ENCODE measurements at regions not wholly inside any gene's neighbourhood (a gene's known extent, or its start where the extent isn't known, plus 50 kb on each side); places are given as distances from the start of the nearest gene placed in this dataset.

DNA sequence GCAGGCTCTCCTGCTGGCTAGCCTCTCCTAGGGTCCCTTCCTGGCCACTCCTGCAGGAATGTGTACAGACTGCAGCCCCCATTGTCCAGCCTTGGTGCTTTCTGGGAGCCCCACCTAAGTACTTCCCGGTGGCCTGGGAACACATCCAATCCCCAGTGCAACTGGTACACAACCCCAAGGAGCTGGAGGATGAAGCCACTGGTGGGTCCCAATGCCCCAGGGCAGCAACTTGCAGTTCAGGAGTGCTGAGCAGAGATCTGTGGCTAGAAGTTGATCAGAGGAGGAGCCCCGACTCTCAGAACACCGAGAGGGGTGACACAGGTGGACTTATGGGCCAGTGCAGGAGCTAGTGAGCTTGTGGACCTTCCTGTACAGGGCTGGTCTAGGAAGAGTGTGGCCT is 1093.7 kb upstream of the ACO1 start:
- Histone ChIP-seq H3K4ac (ENCODE audit: low read depth, low read length) (no peak overlapping the region), H3K27me3 (ENCODE audit: insufficient read depth, low read length) (no peaks in the 10 kb centered on the region), H3K9me3 (ENCODE audit: insufficient read depth, low read depth, low read length) (no peaks in the 10 kb centered on the region), H3K36me3 (ENCODE audit: control insufficient read depth in 1 of 2, insufficient read depth in 2 of 2, low read length in 2 of 2) (no peaks in the 10 kb centered on the region), H2BK5ac (ENCODE audit: low read depth, low read length, poor library complexity) (no peak overlapping the region), H2AFZ (ENCODE audit: insufficient read depth, low read length, poor library complexity) (no peak overlapping the region), H2BK12ac (ENCODE audit: low read length) (no peak overlapping the region), H2BK120ac (ENCODE audit: insufficient read depth, low read length, poor library complexity) (no peak overlapping the region), H3K18ac (ENCODE audit: low read length) (no peak overlapping the region), H3K4me3 (ENCODE audit: low read depth, low read length) (no peak overlapping the region), H3K23ac (ENCODE audit: low read length) (no peak overlapping the region), H3K9ac (ENCODE audit: low read length) (no peak overlapping the region), H4K91ac (ENCODE audit: low read depth, low read length) (no peak overlapping the region), H3K79me2 (ENCODE audit: control insufficient read depth, insufficient read depth, low read length, poor library complexity) (no peaks in the 10 kb centered on the region), H3K27ac (ENCODE audit: low read depth, low read length) (no peak overlapping the region), H4K8ac (ENCODE audit: low read depth, low read length) (no peak overlapping the region), H3K4me2 (ENCODE audit: low read length) (no peak overlapping the region), H3K14ac (ENCODE audit: low read length) (no peak overlapping the region), H3K4me1 (ENCODE audit: control insufficient read depth in 1 of 2, insufficient read depth in 2 of 2, low read length in 2 of 2) (no peaks in the 10 kb centered on the region), H4K12ac (ENCODE audit: low read depth, low read length) (no peak overlapping the region), H3K79me1 (ENCODE audit: low read length) (no peaks in the 10 kb centered on the region), H2AK5ac (ENCODE audit: low read length) (no peak overlapping the region)
- no peak for DNase-seq
- WGBS (ENCODE audit: extremely low coverage, insufficient coverage, insufficient read length): no CpG with 5 or more reads among the region's 3 CpGs

DNA sequence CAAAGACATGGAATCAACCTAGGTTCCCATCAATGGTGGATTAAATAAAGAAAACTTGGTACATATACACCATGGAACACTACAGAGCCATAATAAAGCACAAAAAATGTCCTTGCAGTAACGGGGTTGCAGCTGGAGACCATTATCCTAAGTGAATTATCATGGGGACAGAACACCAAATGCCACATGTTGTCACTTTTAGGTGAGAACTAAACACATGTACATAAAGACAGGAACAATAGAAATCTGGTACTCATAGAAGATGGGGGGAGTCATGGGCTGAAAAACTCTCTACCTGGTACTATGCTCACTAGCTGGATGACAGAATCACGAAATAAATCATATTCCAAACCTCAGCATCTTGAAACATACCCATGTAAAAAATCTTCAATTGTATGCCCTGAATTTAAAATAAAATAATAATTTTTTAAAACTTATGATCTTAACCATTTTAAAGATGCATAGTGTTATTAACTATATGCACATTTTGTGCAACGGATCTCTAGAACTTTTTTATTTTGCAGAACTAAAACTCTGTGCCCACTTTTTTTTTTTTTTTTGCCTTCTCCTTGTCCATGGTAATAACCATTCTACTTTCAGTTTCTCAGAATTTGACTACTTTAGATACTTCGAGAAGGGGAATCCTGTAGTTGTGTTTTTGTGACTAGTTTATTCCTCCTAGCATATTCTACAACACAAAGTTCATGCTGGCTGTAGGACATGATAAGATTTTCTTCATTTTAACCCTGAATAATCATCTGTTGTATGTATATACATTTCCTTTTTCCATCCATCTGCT is 1081.6 kb upstream of the ACO1 start:
- Histone ChIP-seq H3K27me3 (ENCODE audit: insufficient read depth, low read length) (no peaks in the 10 kb centered on the region), H4K12ac (ENCODE audit: low read depth, low read length) (no peak overlapping the region), H3K4me2 (ENCODE audit: low read length) (no peak overlapping the region), H3K79me2 (ENCODE audit: control insufficient read depth, insufficient read depth, low read length, poor library complexity) (no peaks in the 10 kb centered on the region), H3K9ac (ENCODE audit: low read length) (no peak overlapping the region), H2BK5ac (ENCODE audit: low read depth, low read length, poor library complexity) (no peak overlapping the region), H2BK120ac (ENCODE audit: insufficient read depth, low read length, poor library complexity) (no peak overlapping the region), H2AK5ac (ENCODE audit: low read length) (no peak overlapping the region), H3K4ac (ENCODE audit: low read depth, low read length) (no peak overlapping the region), H3K23ac (ENCODE audit: low read length) (no peak overlapping the region), H3K79me1 (ENCODE audit: low read length) (no peaks in the 10 kb centered on the region), H3K14ac (ENCODE audit: low read length) (no peak overlapping the region), H4K8ac (ENCODE audit: low read depth, low read length) (no peak overlapping the region), H3K36me3 (ENCODE audit: control insufficient read depth in 1 of 2, insufficient read depth in 2 of 2, low read length in 2 of 2) (no peaks in the 10 kb centered on the region), H2BK12ac (ENCODE audit: low read length) (no peak overlapping the region), H3K27ac (ENCODE audit: low read depth, low read length) (no peak overlapping the region), H2AFZ (ENCODE audit: insufficient read depth, low read length, poor library complexity) (no peak overlapping the region), H3K4me3 (ENCODE audit: low read depth, low read length) (no peak overlapping the region), H3K9me3 (ENCODE audit: insufficient read depth, low read depth, low read length) (no peaks in the 10 kb centered on the region), H4K91ac (ENCODE audit: low read depth, low read length) (no peak overlapping the region), H3K4me1 (ENCODE audit: control insufficient read depth in 1 of 2, insufficient read depth in 2 of 2, low read length in 2 of 2) (no peaks in the 10 kb centered on the region), H3K18ac (ENCODE audit: low read length) (no peak overlapping the region)
- DNase-seq: no peak
- no CpG with 5 or more reads among the region's 4 CpGs for WGBS (ENCODE audit: extremely low coverage, insufficient coverage, insufficient read length)

DNA sequence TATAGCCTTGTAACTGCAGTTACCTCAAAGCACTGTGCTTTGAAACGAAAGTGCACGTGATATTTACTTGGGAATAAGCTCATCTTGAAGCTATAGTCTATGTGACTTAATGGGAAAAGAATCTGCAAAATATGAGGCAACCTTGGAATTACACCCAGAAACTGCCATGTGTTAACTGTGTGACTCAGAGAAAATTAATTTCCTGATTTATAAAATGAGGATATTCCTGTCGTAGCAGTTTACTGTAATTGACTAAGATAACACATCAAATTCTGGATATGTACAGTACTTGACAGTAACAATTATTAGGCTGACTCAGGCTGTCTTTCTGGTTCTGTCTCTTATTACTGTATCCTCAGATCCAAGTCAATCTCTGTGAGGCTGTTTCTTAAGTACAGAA is 1079.9 kb upstream of the ACO1 start:
- Histone ChIP-seq H2BK12ac (ENCODE audit: low read length) (no peak overlapping the region), H3K4me3 (ENCODE audit: low read depth, low read length) (no peak overlapping the region), H3K4me2 (ENCODE audit: low read length) (no peak overlapping the region), H2BK5ac (ENCODE audit: low read depth, low read length, poor library complexity) (no peak overlapping the region), H4K8ac (ENCODE audit: low read depth, low read length) (no peak overlapping the region), H3K23ac (ENCODE audit: low read length) (no peak overlapping the region), H3K4ac (ENCODE audit: low read depth, low read length) (no peak overlapping the region), H4K91ac (ENCODE audit: low read depth, low read length) (no peak overlapping the region), H2BK120ac (ENCODE audit: insufficient read depth, low read length, poor library complexity) (no peak overlapping the region), H4K12ac (ENCODE audit: low read depth, low read length) (no peak overlapping the region), H3K18ac (ENCODE audit: low read length) (no peak overlapping the region), H2AFZ (ENCODE audit: insufficient read depth, low read length, poor library complexity) (no peak overlapping the region), H3K27ac (ENCODE audit: low read depth, low read length) (no peak overlapping the region), H3K14ac (ENCODE audit: low read length) (no peak overlapping the region), H3K9me3 (ENCODE audit: insufficient read depth, low read depth, low read length) (no peaks in the 10 kb centered on the region), H3K79me1 (ENCODE audit: low read length) (no peaks in the 10 kb centered on the region), H3K9ac (ENCODE audit: low read length) (no peak overlapping the region), H2AK5ac (ENCODE audit: low read length) (no peak overlapping the region), H3K79me2 (ENCODE audit: control insufficient read depth, insufficient read depth, low read length, poor library complexity) (no peaks in the 10 kb centered on the region), H3K4me1 (ENCODE audit: control insufficient read depth in 1 of 2, insufficient read depth in 2 of 2, low read length in 2 of 2) (no peaks in the 10 kb centered on the region), H3K27me3 (ENCODE audit: insufficient read depth, low read length) (no peaks in the 10 kb centered on the region), H3K36me3 (ENCODE audit: control insufficient read depth in 1 of 2, insufficient read depth in 2 of 2, low read length in 2 of 2) (no peaks in the 10 kb centered on the region)
- DNase-seq: peak; percentile 4 to 60
- WGBS (ENCODE audit: extremely low coverage, insufficient coverage, insufficient read length): no CpG with 5 or more reads among the region's 3 CpGs

DNA sequence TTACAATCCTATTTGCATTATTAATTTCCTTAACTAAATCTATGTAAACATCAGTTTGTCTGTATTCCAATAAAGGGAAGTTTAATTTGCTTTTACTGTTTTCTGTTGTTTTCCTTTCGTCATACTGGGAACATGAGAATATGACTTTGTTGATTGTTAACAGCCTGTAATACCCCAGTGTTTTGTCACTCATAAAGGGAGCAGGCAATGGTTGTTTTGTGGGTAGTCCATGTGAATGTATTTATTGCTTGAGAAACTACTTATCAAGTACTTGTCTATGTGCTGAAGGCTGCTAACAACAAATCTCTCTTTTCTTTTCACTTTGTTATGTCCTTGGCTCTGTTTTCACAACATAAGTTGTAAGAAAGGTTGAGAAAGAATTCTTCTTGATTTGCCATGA is 1070.2 kb upstream of the ACO1 start:
- Histone ChIP-seq H3K79me1 (ENCODE audit: low read length) (no peaks in the 10 kb centered on the region), H3K4me1 (ENCODE audit: control insufficient read depth in 1 of 2, insufficient read depth in 2 of 2, low read length in 2 of 2) (no peaks in the 10 kb centered on the region), H3K4me3 (ENCODE audit: low read depth, low read length) (no peak overlapping the region), H3K18ac (ENCODE audit: low read length) (no peak overlapping the region), H2BK12ac (ENCODE audit: low read length) (no peak overlapping the region), H2AFZ (ENCODE audit: insufficient read depth, low read length, poor library complexity) (no peak overlapping the region), H3K79me2 (ENCODE audit: control insufficient read depth, insufficient read depth, low read length, poor library complexity) (no peaks in the 10 kb centered on the region), H3K9me3 (ENCODE audit: insufficient read depth, low read depth, low read length) (no peaks in the 10 kb centered on the region), H3K27me3 (ENCODE audit: insufficient read depth, low read length) (no peaks in the 10 kb centered on the region), H3K27ac (ENCODE audit: low read depth, low read length) (no peak overlapping the region), H3K4me2 (ENCODE audit: low read length) (no peak overlapping the region), H2BK5ac (ENCODE audit: low read depth, low read length, poor library complexity) (no peak overlapping the region), H2AK5ac (ENCODE audit: low read length) (no peak overlapping the region), H3K9ac (ENCODE audit: low read length) (no peak overlapping the region), H2BK120ac (ENCODE audit: insufficient read depth, low read length, poor library complexity) (no peak overlapping the region), H3K4ac (ENCODE audit: low read depth, low read length) (no peak overlapping the region), H4K91ac (ENCODE audit: low read depth, low read length) (no peak overlapping the region), H3K14ac (ENCODE audit: low read length) (no peak overlapping the region), H4K12ac (ENCODE audit: low read depth, low read length) (no peak overlapping the region), H4K8ac (ENCODE audit: low read depth, low read length) (no peak overlapping the region), H3K23ac (ENCODE audit: low read length) (no peak overlapping the region), H3K36me3 (ENCODE audit: control insufficient read depth in 1 of 2, insufficient read depth in 2 of 2, low read length in 2 of 2) (no peaks in the 10 kb centered on the region)
- WGBS (ENCODE audit: extremely low coverage, insufficient coverage, insufficient read length): no CpG with 5 or more reads among the region's 1 CpG
- no peak for DNase-seq
